Endothelial cell of umbilical vein (primary cell): ENCODE measurements at regions not wholly inside any gene's neighbourhood (a gene's known extent, or its start where the extent isn't known, plus 50 kb on each side); places are given as distances from the start of the nearest gene placed in this dataset.

Experiments
- BruUV-seq: library from RNA; stranded (reverse); fragments of 400-500 nt; replicated peaks from 2 replicates; lab custom pipeline; 2021; lab: Mats Ljungman, UMichigan
- CTCF ChIA-PET: fragments of 300-600, 350-600 bp; sonication (Branson Sonifier 250); formaldehyde crosslinking; loops from one replicate; lab custom pipeline; 2021; ENCODE audit warnings: antibody characterized with exemption, inconsistent platforms; lab: Charles Lee
- POLR2A ChIA-PET: fragments of 300-600, 350-600 bp; sonication (Branson Sonifier 250); formaldehyde crosslinking; loops from one replicate; lab custom pipeline; 2021; ENCODE audit warnings: antibody characterized with exemption, inconsistent platforms; lab: Charles Lee
- DNase-seq: peaks from one replicate; pipeline ENCODE4 v3.0.0-alpha.2; 2011; ENCODE audit warnings: low read depth, low spot score
- FAIRE-seq: peaks from 2 replicates; lab custom pipeline; 2011; peaks lifted over from hg19 to GRCh38; lab: Jason Lieb, UNC
- H2AFZ ChIP-seq: 2 replicates; pipeline ENCODE4 v1.6.0; 2012; ENCODE audit warnings: low read depth, low read length, control low read depth, inconsistent platforms
- H3K27ac ChIP-seq: 2 replicates; pipeline ENCODE4 v1.5.1; 2011; ENCODE audit warnings: low read depth, mild to moderate bottlenecking, control low read depth, low read length, moderate library complexity; ENCODE audit not compliant: insufficient read depth
- H3K27me3 ChIP-seq, 2 experiments: 2 replicates each; pipeline versions ENCODE4 v1.6.0 to v1.6.1; 2011; ENCODE audit warnings: low read length in 2 of 2, mixed read lengths in 1 of 2; ENCODE audit not compliant: control insufficient read depth in 2 of 2, insufficient read depth in 2 of 2
- H3K36me3 ChIP-seq, 2 experiments: 2 replicates in 1 of 2; 3 replicates in 1 of 2; pipeline ENCODE4 v1.5.1; 2011; ENCODE audit warnings: low read length in 2 of 2, mild to moderate bottlenecking in 1 of 2, moderate library complexity in 1 of 2; ENCODE audit not compliant: control insufficient read depth in 2 of 2, insufficient read depth in 2 of 2; ENCODE audit errors: extremely low read depth in 1 of 2
- H3K4me1 ChIP-seq: 3 replicates; pipeline ENCODE4 v1.5.1; 2011; ENCODE audit warnings: mild to moderate bottlenecking, low read length; ENCODE audit not compliant: control insufficient read depth, insufficient read depth; ENCODE audit errors: extremely low read depth
- H3K4me2 ChIP-seq: 2 replicates; pipeline ENCODE4 v1.6.1; 2011; ENCODE audit warnings: low read length, control low read depth, mixed read lengths; ENCODE audit not compliant: insufficient read depth
- H3K4me3 ChIP-seq, 3 experiments: fragments of 200-600 bp in 1 of 3; sonication (generic), shearing (Covaris generic) in 1 of 3; replicated peaks in 1 of 3; 2 replicates each; pipeline ENCODE4 v1.5.1; 2011 to 2016; ENCODE audit warnings: control low read depth in 3 of 3, low read length in 3 of 3, mild to moderate bottlenecking in 2 of 3, inconsistent platforms in 1 of 3, low read depth in 1 of 3, moderate library complexity in 1 of 3; ENCODE audit not compliant: insufficient read depth in 1 of 3
- H3K79me2 ChIP-seq: 2 replicates; pipeline ENCODE4 v1.6.0; 2012; ENCODE audit warnings: low read length, inconsistent platforms; ENCODE audit not compliant: control insufficient read depth, insufficient read depth
- H3K9ac ChIP-seq: replicated peaks from 2 replicates; pipeline ENCODE3; 2011; ENCODE audit warnings: low read length, control low read depth; ENCODE audit not compliant: insufficient read depth; ENCODE audit errors: extremely low read depth
- H3K9me1 ChIP-seq: replicated peaks from 3 replicates; pipeline ENCODE4 v1.6.0; 2011; ENCODE audit warnings: mild to moderate bottlenecking, low read length; ENCODE audit not compliant: control insufficient read depth, insufficient read depth; ENCODE audit errors: extremely low read depth
- H3K9me3 ChIP-seq: replicated peaks from 2 replicates; pipeline ENCODE4 v1.5.1; 2012; ENCODE audit warnings: low read length, inconsistent platforms; ENCODE audit not compliant: control insufficient read depth, insufficient read depth
- H4K20me1 ChIP-seq: replicated peaks from 2 replicates; pipeline ENCODE3; 2011; ENCODE audit warnings: mild to moderate bottlenecking, low read length; ENCODE audit not compliant: control insufficient read depth, insufficient read depth; ENCODE audit errors: extremely low read depth
- EZH2 ChIP-seq: IDR thresholded peaks from 2 replicates; pipeline ENCODE4 v1.6.1; 2012; ENCODE audit warnings: borderline replicate concordance, low read depth, mild to moderate bottlenecking, moderate library complexity, low read length, inconsistent platforms; ENCODE audit not compliant: severe bottlenecking
- FOS ChIP-seq: IDR thresholded peaks from 2 replicates; pipeline ENCODE4 v1.6.1; 2011; ENCODE audit warnings: mild to moderate bottlenecking, low read length, moderate library complexity, borderline replicate concordance; ENCODE audit not compliant: insufficient read depth
- GATA2 ChIP-seq: IDR thresholded peaks from 2 replicates; pipeline ENCODE4 v1.7.0; 2011; ENCODE audit warnings: low read depth, mild to moderate bottlenecking, moderate library complexity, mixed read lengths, low read length; ENCODE audit not compliant: insufficient read length, insufficient read depth
- JUN ChIP-seq: IDR thresholded peaks from 2 replicates; pipeline ENCODE4 v1.6.1; 2011; ENCODE audit warnings: borderline replicate concordance, low read depth; ENCODE audit not compliant: insufficient read length, insufficient read depth
- MAX ChIP-seq: IDR thresholded peaks from 2 replicates; pipeline ENCODE4 v1.6.1; 2011; ENCODE audit not compliant: insufficient read depth, insufficient read length
- MYC ChIP-seq: IDR thresholded peaks from one replicate; pipeline ENCODE4 v1.6.1; 2011; ENCODE audit warnings: mild to moderate bottlenecking, low read depth, low read length
- POLR2A ChIP-seq: IDR thresholded peaks from 2 replicates; pipeline ENCODE4 v1.6.1; 2012; ENCODE audit warnings: low read depth, mild to moderate bottlenecking, control low read depth, low read length
- dilution Hi-C: fragments of 300-500 bp; cut with MboI; formaldehyde crosslinking; loops from one replicate; pipeline ENCODE4 v1.15.0; 2019; ENCODE audit warnings: low sequenced_read_pairs; ENCODE audit not compliant: extremely low pct_ligation_motif_present
- intact Hi-C: fragments of 100-400 bp; cut with micrococcal nuclease; formaldehyde crosslinking; loops from one replicate; pipeline ENCODE4 v1.10.0; 2022

DNA sequence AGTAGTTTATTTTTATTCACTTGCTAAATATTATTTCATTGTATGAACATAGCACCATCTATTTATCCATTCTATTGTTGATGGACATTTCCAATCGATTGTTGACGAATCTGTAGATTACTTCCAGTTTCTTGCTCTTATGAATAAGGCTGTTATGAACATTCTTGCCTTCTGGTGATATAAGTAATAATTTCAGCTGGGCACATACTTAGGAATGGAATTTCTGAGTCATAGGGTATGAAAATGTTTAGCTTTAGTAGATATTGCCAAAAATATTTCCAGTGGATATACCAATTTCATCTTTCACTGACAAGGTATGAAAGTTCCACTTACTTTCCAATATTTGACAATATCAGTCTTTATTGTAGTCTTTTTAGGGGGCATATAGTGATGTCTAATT is 468.5 kb downstream of the ETNK1 start:
- Histone ChIP-seq H3K36me3 (no peaks in the 10 kb centered on the region), H3K4me3 (no peak overlapping the region), H4K20me1 (no peaks in the 10 kb centered on the region), H3K9me1 (no peaks in the 10 kb centered on the region), H3K27me3 (no peaks in the 10 kb centered on the region), H3K9ac (no peak overlapping the region), H3K27ac (no peak overlapping the region), H2AFZ (no peak overlapping the region), H3K4me2 (no peak overlapping the region), H3K79me2 (no peaks in the 10 kb centered on the region), H3K4me1 (no peaks in the 10 kb centered on the region), H3K9me3 (no peaks in the 10 kb centered on the region)
- CTCF ChIA-PET, result interaction anchor here (1.2 kb wide), 1 partner anchor 14 kb away, joined by 4 read pairs; no protein-coding TSS in a partner anchor
- POLR2A ChIA-PET, result no interaction called here
- no peak for FAIRE-seq
- dilution Hi-C loops, result no loop called here
- no TSS peak for BruUV-seq
- TF ChIP-seq EZH2, result no peak
- peak; percentile 20 for TF ChIP-seq FOS
- TF ChIP-seq GATA2, result no peak
- DNase-seq, result no peak
- intact Hi-C loops, result no loop called here

DNA sequence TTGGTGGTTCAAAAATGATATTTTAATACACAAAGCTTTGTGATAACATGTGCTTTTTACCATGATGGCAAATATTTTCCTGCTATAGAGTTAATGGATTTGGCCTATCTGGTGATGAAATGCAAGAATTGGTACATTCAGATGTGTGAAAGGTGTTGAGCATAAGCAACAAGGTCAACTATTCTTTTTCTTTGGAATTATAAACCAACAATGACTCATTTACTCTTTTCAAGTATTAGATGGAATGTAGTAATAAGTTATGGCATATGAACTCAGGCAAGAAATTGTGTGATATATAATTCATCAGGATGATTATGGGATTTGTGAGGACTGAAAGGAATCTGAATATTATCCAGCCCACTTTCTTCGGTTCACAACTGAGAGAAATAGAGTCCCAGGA is 471.4 kb downstream of the ETNK1 start:
- no peak overlapping the region for H3K9ac ChIP-seq
- no peak overlapping the region for H2AFZ ChIP-seq
- H3K27me3 ChIP-seq, result no peaks in the 10 kb centered on the region
- no peaks in the 10 kb centered on the region for H4K20me1 ChIP-seq
- TF ChIP-seq POLR2A, result no peak
- no peak for TF ChIP-seq MAX
- no peak for TF ChIP-seq EZH2
- no peak for TF ChIP-seq GATA2
- TF ChIP-seq MYC, result no peak
- no peak for TF ChIP-seq JUN
- no TSS peak for BruUV-seq
- intact Hi-C loops, result no loop called here
- dilution Hi-C loops, result no loop called here
- H3K36me3 ChIP-seq, result no peaks in the 10 kb centered on the region
- H3K4me3 ChIP-seq, result no peak overlapping the region
- FAIRE-seq (no peak), DNase-seq (no peak)
- H3K27ac ChIP-seq, result no peak overlapping the region
- H3K4me1 ChIP-seq, result peaks cover 3% of the 10 kb centered on the region
- no peaks in the 10 kb centered on the region for H3K79me2 ChIP-seq
- no peak overlapping the region for H3K4me2 ChIP-seq
- H3K9me1 ChIP-seq, result no peaks in the 10 kb centered on the region
- ChIA-PET CTCF (interaction anchor here (1.0 kb wide), 1 partner anchor 11 kb away, joined by 3 read pairs; no protein-coding TSS in a partner anchor), POLR2A (no interaction called here)
- H3K9me3 ChIP-seq, result no peaks in the 10 kb centered on the region
